ENCODE measurements at regions not wholly inside any gene's neighbourhood (a gene's known extent, or its start where the extent isn't known, plus 50 kb on each side); places are given as distances from the start of the nearest gene placed in this dataset.

DNA sequence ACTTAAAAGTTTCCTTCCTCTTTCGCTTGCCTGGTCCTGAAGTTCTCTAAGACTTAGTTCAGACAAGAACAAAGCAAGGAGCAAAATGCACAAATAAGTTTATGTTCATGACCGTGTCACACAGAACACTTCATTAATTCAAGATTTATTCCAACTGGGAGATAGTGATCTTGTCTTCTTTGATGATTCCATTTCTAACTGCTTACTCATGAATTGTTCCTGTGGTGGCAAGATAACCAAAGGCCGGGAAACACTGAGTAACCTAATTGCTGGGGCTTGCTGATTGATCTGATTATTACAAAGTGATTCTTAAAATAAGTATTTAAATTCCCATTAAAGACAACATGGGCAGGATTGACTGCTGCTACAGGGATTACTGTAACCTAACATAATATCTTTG lies 1462.9 kb upstream of the RAG2 start:
- H3K36me3 Mint-ChIP-seq (ENCODE audit: insufficient read depth): no peaks in the 10 kb centered on the region
- no peaks in the 10 kb centered on the region for H3K27me3 Mint-ChIP-seq
- no peak for DNase-seq (ENCODE audit: low spot score, unreplicated experiment)
- no peak for TF ChIP-seq CTCF (IDR thresholded peaks at IDR 0.05; ENCODE audit: unreplicated experiment)
- H3K4me1 Mint-ChIP-seq (ENCODE audit: low read depth): no peaks in the 10 kb centered on the region
- peaks cover 5% of the 10 kb centered on the region for H3K9me3 Mint-ChIP-seq (ENCODE audit: low read depth)
- H3K27ac Mint-ChIP-seq: no peak overlapping the region
- no peak overlapping the region for H3K4me3 Mint-ChIP-seq (ENCODE audit: low read depth)

DNA sequence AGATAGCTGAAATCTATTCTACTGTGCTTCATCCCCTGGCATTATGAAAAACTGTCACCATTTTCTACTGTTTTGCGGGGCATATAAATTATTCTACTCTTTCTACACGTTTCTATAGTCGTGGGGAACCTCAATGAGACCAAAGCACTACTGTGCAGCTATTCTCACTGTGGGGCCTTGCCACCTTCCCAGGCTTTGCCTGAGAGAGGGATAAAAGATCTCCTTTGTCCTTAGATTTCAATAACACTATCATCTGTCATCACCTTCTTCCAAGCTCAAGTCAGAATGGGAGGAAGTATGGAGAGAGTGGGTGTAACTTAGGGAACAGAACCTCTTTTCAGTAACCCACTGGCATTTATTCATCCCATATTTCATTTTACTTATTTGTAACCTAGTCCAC lies 1462.1 kb upstream of the RAG2 start:
- no peak overlapping the region for H3K4me3 Mint-ChIP-seq (ENCODE audit: low read depth)
- peaks cover 5% of the 10 kb centered on the region for H3K9me3 Mint-ChIP-seq (ENCODE audit: low read depth)
- H3K27me3 Mint-ChIP-seq: no peaks in the 10 kb centered on the region
- DNase-seq (ENCODE audit: low spot score, unreplicated experiment): no peak
- no peak overlapping the region for H3K27ac Mint-ChIP-seq
- no peak for TF ChIP-seq CTCF (IDR thresholded peaks at IDR 0.05; ENCODE audit: unreplicated experiment)
- H3K4me1 Mint-ChIP-seq (ENCODE audit: low read depth): no peaks in the 10 kb centered on the region
- H3K36me3 Mint-ChIP-seq (ENCODE audit: insufficient read depth): no peaks in the 10 kb centered on the region

- no peak overlapping the region for H3K27ac Mint-ChIP-seq
- DNase-seq (ENCODE audit: low spot score, unreplicated experiment): no peak
- no peaks in the 10 kb centered on the region for H3K27me3 Mint-ChIP-seq
- no peaks in the 10 kb centered on the region for H3K9me3 Mint-ChIP-seq (ENCODE audit: low read depth)
- no peak for TF ChIP-seq CTCF (IDR thresholded peaks at IDR 0.05; ENCODE audit: unreplicated experiment)
- H3K4me3 Mint-ChIP-seq (ENCODE audit: low read depth): no peak overlapping the region
- H3K36me3 Mint-ChIP-seq (ENCODE audit: insufficient read depth): no peaks in the 10 kb centered on the region
- peaks cover 3% of the 10 kb centered on the region for H3K4me1 Mint-ChIP-seq (ENCODE audit: low read depth)
Measured at GRCh38 chr11:38046571-38047135, 1448.6 kb upstream of the RAG2 start.

DNA sequence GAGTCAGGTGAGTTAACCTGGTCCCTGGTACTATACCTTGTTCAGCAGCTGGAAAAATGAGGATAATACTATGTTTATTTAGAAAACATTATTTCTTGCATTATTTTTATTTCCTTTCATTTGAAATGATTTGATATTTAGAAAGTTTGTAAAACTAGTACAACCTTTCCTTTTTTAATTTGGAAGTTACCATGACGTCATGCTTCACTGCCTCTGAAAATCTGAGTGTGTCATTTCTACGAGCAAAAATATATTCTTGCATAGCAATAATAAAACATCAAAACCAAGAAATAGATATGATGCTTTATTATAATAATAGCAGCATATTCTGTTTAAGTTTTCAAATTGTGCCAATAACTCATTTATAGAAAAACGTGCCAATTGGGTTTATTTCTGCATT lies 1445.0 kb upstream of the RAG2 start:
- Mint-ChIP-seq H3K9me3 (ENCODE audit: low read depth) (no peaks in the 10 kb centered on the region), H3K27ac (no peak overlapping the region), H3K36me3 (ENCODE audit: insufficient read depth) (no peaks in the 10 kb centered on the region), H3K4me3 (ENCODE audit: low read depth) (no peak overlapping the region), H3K4me1 (ENCODE audit: low read depth) (peaks cover 3% of the 10 kb centered on the region), H3K27me3 (no peaks in the 10 kb centered on the region)
- TF ChIP-seq CTCF (IDR thresholded peaks at IDR 0.05; ENCODE audit: unreplicated experiment): no peak
- DNase-seq (ENCODE audit: low spot score, unreplicated experiment): no peak

DNA sequence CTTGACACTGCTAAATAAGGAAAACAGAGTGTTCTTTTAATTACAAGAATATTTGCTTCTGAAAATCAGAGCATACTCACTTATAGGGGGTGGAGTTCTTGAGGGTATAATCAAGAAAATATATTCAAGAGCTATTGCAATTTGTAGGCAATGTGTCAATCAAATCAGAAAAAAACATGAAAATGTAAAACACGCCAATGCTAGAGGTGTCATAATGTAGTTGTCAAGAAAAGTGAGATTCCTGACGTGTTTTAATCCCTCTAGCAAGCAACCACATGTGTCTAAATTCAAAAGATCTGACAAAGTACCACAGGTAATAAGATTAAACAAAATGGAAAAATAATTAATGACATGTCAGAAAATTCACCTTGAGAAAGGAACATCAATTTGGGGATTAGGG lies 1440.7 kb upstream of the RAG2 start:
- no peak overlapping the region for H3K27ac Mint-ChIP-seq
- no peak for DNase-seq (ENCODE audit: low spot score, unreplicated experiment)
- TF ChIP-seq CTCF (IDR thresholded peaks at IDR 0.05; ENCODE audit: unreplicated experiment): no peak
- no peak overlapping the region for H3K4me3 Mint-ChIP-seq (ENCODE audit: low read depth)
- H3K9me3 Mint-ChIP-seq (ENCODE audit: low read depth): peaks cover 3% of the 10 kb centered on the region
- H3K27me3 Mint-ChIP-seq: no peaks in the 10 kb centered on the region
- H3K36me3 Mint-ChIP-seq (ENCODE audit: insufficient read depth): no peaks in the 10 kb centered on the region
- H3K4me1 Mint-ChIP-seq (ENCODE audit: low read depth): peaks cover 1% of the 10 kb centered on the region
